IPS DF 6.9 (cell line): ENCODE measurements at regions not wholly inside any gene's neighbourhood (a gene's known extent, or its start where the extent isn't known, plus 50 kb on each side); places are given as distances from the start of the nearest gene placed in this dataset.

Experiments used
- DNase-seq: peaks from one replicate; pipeline ENCODE4 v3.0.0-alpha.2; 2013; ENCODE audit warnings: low read depth, low spot score
- H3K27ac ChIP-seq: one replicate; pipeline ENCODE4 v1.5.1; 2013; ENCODE audit warnings: low read length, control low read depth
- H3K27me3 ChIP-seq: 2 replicates; pipeline ENCODE4 v1.6.1; 2013; ENCODE audit warnings: mild to moderate bottlenecking, low read length; ENCODE audit not compliant: control insufficient read depth, insufficient read depth
- H3K36me3 ChIP-seq: 2 replicates; pipeline ENCODE4 v1.6.1; 2013; ENCODE audit warnings: low read length; ENCODE audit not compliant: control insufficient read depth, insufficient read depth
- H3K4me1 ChIP-seq: 2 replicates; pipeline ENCODE4 v1.6.1; 2013; ENCODE audit warnings: low read length; ENCODE audit not compliant: control insufficient read depth, insufficient read depth
- H3K4me3 ChIP-seq: 2 replicates; pipeline ENCODE4 v1.5.1; 2013; ENCODE audit warnings: mild to moderate bottlenecking, low read length
- H3K9me3 ChIP-seq: 2 replicates; pipeline ENCODE4 v1.6.1; 2013; ENCODE audit warnings: low read length, inconsistent platforms; ENCODE audit not compliant: control insufficient read depth, insufficient read depth
- WGBS: extraction: QIAGEN DNeasy Blood & Tissue Kit; methylation state at CpG from one replicate; pipeline ENCODE4 v1.1.7; 2013; ENCODE audit warnings: mixed read lengths, missing lambda C conversion rate; ENCODE audit not compliant: insufficient read length, insufficient coverage; 5-methylcytosine and 5-hydroxymethylcytosine counted together

DNA sequence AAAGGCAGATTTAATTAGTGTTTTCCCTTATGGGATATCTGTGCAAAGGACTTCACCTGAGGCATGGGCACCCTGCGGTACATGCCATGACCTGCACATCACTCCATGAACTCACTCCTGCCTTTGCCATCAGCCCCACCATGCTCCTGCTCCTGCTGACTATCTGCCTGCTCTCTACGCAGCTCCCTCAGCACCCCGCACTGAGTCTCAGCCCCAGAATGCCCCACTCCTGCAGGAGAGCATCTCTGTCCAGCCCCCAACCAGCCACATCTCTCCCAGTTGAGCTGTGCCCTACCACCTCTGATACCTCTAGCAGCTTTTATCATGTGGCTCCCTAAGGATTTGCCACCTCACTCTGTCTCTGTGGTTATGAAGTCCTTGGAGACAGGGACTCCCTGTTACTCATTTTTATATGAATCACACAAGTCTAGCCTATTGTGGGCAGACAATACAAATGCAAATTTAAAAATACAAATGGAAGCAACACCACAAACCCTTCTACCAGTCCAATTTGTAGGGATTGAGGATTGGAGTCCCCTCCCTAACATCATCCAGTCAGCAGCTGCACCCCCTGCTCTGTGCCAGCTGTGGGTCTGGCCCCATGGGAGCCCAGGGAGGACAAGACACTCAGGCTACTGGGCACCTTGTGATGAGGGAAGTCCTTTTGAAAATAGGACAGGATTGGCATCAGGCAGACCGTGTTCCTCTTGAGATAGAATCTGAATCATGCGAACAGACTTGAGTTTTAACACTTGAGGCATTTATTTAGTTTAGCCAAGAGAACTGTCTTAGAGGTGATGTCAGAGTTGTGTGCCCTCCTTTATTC, 689.6 kb upstream of the HS6ST1 start:
- no peaks in the 10 kb centered on the region for H3K9me3 ChIP-seq
- no peak overlapping the region for H3K4me3 ChIP-seq
- no peaks in the 10 kb centered on the region for H3K27me3 ChIP-seq
- WGBS, result no CpG with 5 or more reads among the region's 5 CpGs
- no peaks in the 10 kb centered on the region for H3K4me1 ChIP-seq
- H3K36me3 ChIP-seq, result no peaks in the 10 kb centered on the region
- DNase-seq, result no peak
- no peak overlapping the region for H3K27ac ChIP-seq

- no CpG with 5 or more reads among the region's 12 CpGs for WGBS
- no peaks in the 10 kb centered on the region for H3K9me3 ChIP-seq
- H3K4me3 ChIP-seq, result no peak overlapping the region
- H3K27ac ChIP-seq, result no peak overlapping the region
- no peak for DNase-seq
- no peaks in the 10 kb centered on the region for H3K27me3 ChIP-seq
- H3K4me1 ChIP-seq, result no peaks in the 10 kb centered on the region
- H3K36me3 ChIP-seq, result no peaks in the 10 kb centered on the region
Observed at GRCh38 chr2:129008881-129009554, 690.4 kb upstream of the HS6ST1 start.

- Histone ChIP-seq H3K9me3 (no peaks in the 10 kb centered on the region), H3K27ac (no peak overlapping the region), H3K4me1 (no peaks in the 10 kb centered on the region), H3K4me3 (no peak overlapping the region), H3K36me3 (no peaks in the 10 kb centered on the region), H3K27me3 (no peaks in the 10 kb centered on the region)
- no peak for DNase-seq
- no CpG with 5 or more reads among the region's 11 CpGs for WGBS
Observed at GRCh38 chr2:129009555-129010146, 691.0 kb upstream of the HS6ST1 start.

GRCh38 chr2:129010262-129010661, 691.6 kb upstream of the HS6ST1 start:
- Histone ChIP-seq H3K27ac (no peak overlapping the region), H3K36me3 (no peaks in the 10 kb centered on the region), H3K9me3 (no peaks in the 10 kb centered on the region), H3K4me3 (no peak overlapping the region), H3K4me1 (no peaks in the 10 kb centered on the region), H3K27me3 (no peaks in the 10 kb centered on the region)
- whole genome bisulfite sequencing, result no CpG with 5 or more reads among the region's 5 CpGs
- no peak for DNase-seq

DNA sequence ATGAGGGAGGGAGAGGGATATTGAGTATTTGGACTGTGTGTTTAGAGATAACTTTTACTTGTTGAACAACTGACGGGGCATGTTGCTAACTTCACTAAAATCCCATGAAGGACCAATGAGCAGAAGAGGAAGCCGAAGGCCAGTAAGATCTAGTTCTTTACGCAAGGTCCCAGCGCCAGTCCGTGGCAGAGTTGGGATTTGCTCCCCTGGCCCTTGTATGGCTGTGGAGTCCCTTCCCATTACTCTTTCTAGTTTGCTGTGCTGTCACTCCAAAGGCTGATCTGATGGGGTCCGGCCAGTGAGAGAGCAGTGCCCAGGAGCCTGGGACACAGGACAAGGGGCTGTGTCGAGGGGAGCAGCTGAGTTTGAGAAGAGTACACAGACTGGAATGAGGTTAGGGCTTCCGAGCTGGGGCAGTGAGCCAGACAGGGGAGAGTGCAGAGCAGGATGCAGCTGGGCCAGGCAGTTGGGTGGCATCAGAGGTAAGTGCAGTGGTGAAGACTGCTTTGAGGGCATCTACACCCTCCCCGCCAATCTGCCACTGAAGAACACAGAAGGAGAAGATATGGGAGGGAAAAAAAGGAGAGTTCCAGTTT, 692.9 kb upstream of the HS6ST1 start:
- Histone ChIP-seq H3K27ac (no peak overlapping the region), H3K4me3 (no peak overlapping the region), H3K4me1 (no peaks in the 10 kb centered on the region), H3K27me3 (no peaks in the 10 kb centered on the region), H3K36me3 (no peaks in the 10 kb centered on the region), H3K9me3 (no peaks in the 10 kb centered on the region)
- no peak for DNase-seq
- no CpG with 5 or more reads among the region's 9 CpGs for WGBS

GRCh38 chr2:129014432-129014831, 695.8 kb upstream of the HS6ST1 start:
- Histone ChIP-seq H3K27me3 (no peaks in the 10 kb centered on the region), H3K36me3 (no peaks in the 10 kb centered on the region), H3K9me3 (no peaks in the 10 kb centered on the region), H3K27ac (no peak overlapping the region), H3K4me1 (no peaks in the 10 kb centered on the region), H3K4me3 (no peak overlapping the region)
- no CpG with 5 or more reads among the region's 2 CpGs for WGBS
- DNase-seq, result no peak

- Histone ChIP-seq H3K4me1 (no peaks in the 10 kb centered on the region), H3K36me3 (no peaks in the 10 kb centered on the region), H3K9me3 (no peaks in the 10 kb centered on the region), H3K4me3 (no peak overlapping the region), H3K27ac (no peak overlapping the region), H3K27me3 (no peaks in the 10 kb centered on the region)
- DNase-seq, result no peak
- WGBS, result no CpG with 5 or more reads among the region's 9 CpGs
Observed at GRCh38 chr2:129015397-129016285, 697.0 kb upstream of the HS6ST1 start.

GRCh38 chr2:129016972-129017371, 698.3 kb upstream of the HS6ST1 start:
- DNase-seq, result no peak
- no peaks in the 10 kb centered on the region for H3K27me3 ChIP-seq
- H3K4me1 ChIP-seq, result no peaks in the 10 kb centered on the region
- no peak overlapping the region for H3K27ac ChIP-seq
- H3K4me3 ChIP-seq, result no peak overlapping the region
- no peaks in the 10 kb centered on the region for H3K9me3 ChIP-seq
- H3K36me3 ChIP-seq, result no peaks in the 10 kb centered on the region
- WGBS, result no CpG with 5 or more reads among the region's 4 CpGs

GRCh38 chr2:129024796-129025195, 706.1 kb upstream of the HS6ST1 start:
- no peak overlapping the region for H3K27ac ChIP-seq
- no CpG with 5 or more reads among the region's 2 CpGs for WGBS

DNA sequence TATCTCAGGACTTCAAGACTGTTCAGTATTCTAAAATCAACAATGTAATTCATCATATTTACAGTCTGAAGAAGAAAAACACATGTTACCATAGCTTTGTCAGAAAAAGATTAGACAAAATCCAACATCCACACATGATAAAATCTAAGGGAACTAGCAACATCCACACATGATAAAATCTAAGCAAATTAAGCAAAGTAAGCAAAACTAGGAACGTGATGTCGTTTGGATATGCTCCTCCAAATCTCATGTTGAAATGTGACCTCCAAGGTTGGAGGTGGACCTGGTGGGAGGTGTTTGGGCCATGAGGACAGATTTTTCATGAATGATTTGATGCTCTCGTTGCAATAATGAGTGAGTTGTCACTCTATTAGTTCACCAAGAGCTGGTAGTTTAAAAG, 717.3 kb upstream of the HS6ST1 start:
- no peak for DNase-seq
- no peak overlapping the region for H3K27ac ChIP-seq

More at GRCh38 chr2:129024796-129025195, 706.1 kb upstream of the HS6ST1 start:
- Histone ChIP-seq H3K9me3 (no peaks in the 10 kb centered on the region), H3K4me1 (no peaks in the 10 kb centered on the region), H3K4me3 (no peak overlapping the region), H3K36me3 (no peaks in the 10 kb centered on the region), H3K27me3 (no peaks in the 10 kb centered on the region)
- DNase-seq, result no peak

More for the DNA sequence above, 717.3 kb upstream of the HS6ST1 start:
- H3K27me3 ChIP-seq, result no peaks in the 10 kb centered on the region
- H3K4me1 ChIP-seq, result no peaks in the 10 kb centered on the region
- no peaks in the 10 kb centered on the region for H3K9me3 ChIP-seq
- no peak overlapping the region for H3K4me3 ChIP-seq
- no peaks in the 10 kb centered on the region for H3K36me3 ChIP-seq
- no CpG with 5 or more reads among the region's 3 CpGs for WGBS
